Testis (tissue), 2 donors: ENCODE measurements at regions not wholly inside any gene's neighbourhood (a gene's known extent, or its start where the extent isn't known, plus 50 kb on each side); places are given as distances from the start of the nearest gene placed in this dataset.

ENCODE experiments used
- DNase-seq: peaks from one replicate; pipeline ENCODE4 v3.0.0-alpha.2; 2019
- H3K27ac ChIP-seq, 2 donors: fragments of 200-600 bp; sonication (generic); one replicate each; pipeline ENCODE4 v1.5.1; 2019
- H3K27me3 ChIP-seq: fragments of 200-600 bp; sonication (generic); one replicate; pipeline ENCODE4 v1.5.1; 2019
- H3K36me3 ChIP-seq: fragments of 200-600 bp; sonication (generic); one replicate; pipeline ENCODE4 v1.5.1; 2017; ENCODE audit warnings: low read depth; ENCODE audit errors: missing control alignments
- H3K4me1 ChIP-seq: fragments of 200-600 bp; sonication (generic); one replicate; pipeline ENCODE4 v1.5.1; 2019
- H3K4me3 ChIP-seq, 2 donors: fragments of 200-600 bp; sonication (generic); one replicate each; pipeline ENCODE4 v1.5.1; 2017 to 2019
- H3K9me3 ChIP-seq: fragments of 200-600 bp; sonication (generic); one replicate; pipeline ENCODE4 v1.5.1; 2017
- CTCF ChIP-seq, 3 experiments: fragments of 450-650 bp in 2 of 3; fragments of 200-600 bp in 1 of 3; sonication (generic) in 1 of 3; IDR thresholded peaks; one replicate each; pipeline ENCODE4 v1.5.1; 2016 to 2019; ENCODE audit warnings: antibody characterized with exemption in 3 of 3, mild to moderate bottlenecking in 2 of 3, moderate library complexity in 1 of 3
- POLR2A ChIP-seq: fragments of 450-650 bp; IDR thresholded peaks from one replicate; pipeline ENCODE4 v1.6.1; 2017; ENCODE audit warnings: antibody characterized with exemption, mild to moderate bottlenecking, moderate library complexity
- WGBS, 2 donors: methylation state at CpG; one replicate each; pipeline ENCODE4 v1.1.5; 2018; 5-methylcytosine and 5-hydroxymethylcytosine counted together
- intact Hi-C: fragments of 100-400 bp; cut with DNase I; formaldehyde crosslinking; loops from one replicate; pipeline ENCODE4 v1.15.1; 2023; ENCODE audit warnings: low total_unique reads

- WGBS, 2 donors: 90% methylated on average over 6 of the region's 6 CpGs
- TF ChIP-seq POLR2A: no peak
- no peak for TF ChIP-seq CTCF (IDR thresholded peaks at IDR 0.05)
- Histone ChIP-seq H3K9me3 (no peaks in the 10 kb centered on the region), H3K4me1 (no peaks in the 10 kb centered on the region), H3K36me3 (no peaks in the 10 kb centered on the region), H3K27ac (no peak overlapping the region), H3K4me3 (no peak overlapping the region), H3K27me3 (no peaks in the 10 kb centered on the region)
- no peak for DNase-seq
- intact Hi-C loops: no loop called here
These were observed 378.5 kb downstream of the SHANK2 start for GRCh38 chr11:70873736-70874412.

- no peaks in the 10 kb centered on the region for H3K9me3 ChIP-seq
- TF ChIP-seq POLR2A (no peak), CTCF (IDR thresholded peaks at IDR 0.05) (no peak)
- no peaks in the 10 kb centered on the region for H3K27me3 ChIP-seq
- H3K36me3 ChIP-seq: no peaks in the 10 kb centered on the region
- no peaks in the 10 kb centered on the region for H3K4me1 ChIP-seq
- no peak for DNase-seq
- no peak overlapping the region for H3K4me3 ChIP-seq
- intact Hi-C loops: no loop called here
- WGBS, 2 donors: 53 to 64% methylated on average over 7 of the region's 7 CpGs
- no peak overlapping the region for H3K27ac ChIP-seq
These were observed 375.7 kb downstream of the SHANK2 start for GRCh38 chr11:70876685-70877084.

- intact Hi-C loops: no loop called here
- no peaks in the 10 kb centered on the region for H3K4me1 ChIP-seq
- H3K4me3 ChIP-seq: no peak overlapping the region
- no peak for TF ChIP-seq POLR2A
- TF ChIP-seq CTCF (IDR thresholded peaks at IDR 0.05): no peak
- WGBS, 2 donors: 77 to 78% methylated on average over 11 to 12 of the region's 12 CpGs
- no peak for DNase-seq
- no peaks in the 10 kb centered on the region for H3K36me3 ChIP-seq
- no peaks in the 10 kb centered on the region for H3K27me3 ChIP-seq
- no peaks in the 10 kb centered on the region for H3K9me3 ChIP-seq
- no peak overlapping the region for H3K27ac ChIP-seq
These were observed 375.2 kb downstream of the SHANK2 start for GRCh38 chr11:70877151-70877550.

- Histone ChIP-seq H3K27me3 (no peaks in the 10 kb centered on the region), H3K4me3 (no peak overlapping the region), H3K36me3 (no peaks in the 10 kb centered on the region), H3K4me1 (no peaks in the 10 kb centered on the region), H3K9me3 (no peaks in the 10 kb centered on the region), H3K27ac (no peak overlapping the region)
- DNase-seq: no peak
- WGBS, 2 donors: 84 to 88% methylated on average over 7 of the region's 7 CpGs
- no peak for TF ChIP-seq CTCF (IDR thresholded peaks at IDR 0.05)
- TF ChIP-seq POLR2A: no peak
- intact Hi-C loops: no loop called here
These were observed 374.0 kb downstream of the SHANK2 start for GRCh38 chr11:70878366-70878765.

GRCh38 chr11:70879601-70880285, 372.6 kb downstream of the SHANK2 start:
- Histone ChIP-seq H3K36me3 (no peaks in the 10 kb centered on the region), H3K4me1 (peaks cover 6% of the 10 kb centered on the region), H3K27me3 (no peaks in the 10 kb centered on the region), H3K9me3 (no peaks in the 10 kb centered on the region), H3K27ac (no peak overlapping the region), H3K4me3 (no peak overlapping the region)
- 93 to 95% methylated on average over 6 to 11 of the region's 11 CpGs for WGBS, 2 donors
- TF ChIP-seq POLR2A (no peak), CTCF (IDR thresholded peaks at IDR 0.05) (no peak)
- intact Hi-C loops: no loop called here
- DNase-seq: no peak
